ENCODE measurements at regions not wholly inside any gene's neighbourhood (a gene's known extent, or its start where the extent isn't known, plus 50 kb on each side); places are given as distances from the start of the nearest gene placed in this dataset.

GRCh38 chr1:116841569-116842344 lies 68.0 kb upstream of the PTGFRN start:
- TF ChIP-seq BHLHE40 (IDR thresholded peaks at IDR 0.05; ENCODE audit: borderline replicate concordance), result no peak
- TF ChIP-seq CTBP1 (IDR thresholded peaks at IDR 0.05; ENCODE audit: borderline replicate concordance), result no peak
- no peak for TF ChIP-seq NFRKB (IDR thresholded peaks at IDR 0.05)
- no peak for TF ChIP-seq FOXA1 (IDR thresholded peaks at IDR 0.05)
- no peak for TF ChIP-seq L3MBTL2 (conservative IDR thresholded peaks at IDR 0.05)
- TF ChIP-seq, protein P1, sequence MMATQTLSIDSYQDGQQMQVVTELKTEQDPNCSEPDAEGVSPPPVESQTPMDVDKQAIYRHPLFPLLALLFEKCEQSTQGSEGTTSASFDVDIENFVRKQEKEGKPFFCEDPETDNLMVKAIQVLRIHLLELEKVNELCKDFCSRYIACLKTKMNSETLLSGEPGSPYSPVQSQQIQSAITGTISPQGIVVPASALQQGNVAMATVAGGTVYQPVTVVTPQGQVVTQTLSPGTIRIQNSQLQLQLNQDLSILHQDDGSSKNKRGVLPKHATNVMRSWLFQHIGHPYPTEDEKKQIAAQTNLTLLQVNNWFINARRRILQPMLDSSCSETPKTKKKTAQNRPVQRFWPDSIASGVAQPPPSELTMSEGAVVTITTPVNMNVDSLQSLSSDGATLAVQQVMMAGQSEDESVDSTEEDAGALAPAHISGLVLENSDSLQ (IDR thresholded peaks at IDR 0.05), result peak; percentile 17; the same call in 1 of the 2 replicates
- no peak for TF ChIP-seq SUZ12 (IDR thresholded peaks at IDR 0.05)
- no peak for TF ChIP-seq ZNF384 (IDR thresholded peaks at IDR 0.05)
- TF ChIP-seq FOXM1 (IDR thresholded peaks at IDR 0.05; ENCODE audit: borderline replicate concordance), result no peak
- no peak for TF ChIP-seq HDGF (IDR thresholded peaks at IDR 0.05; ENCODE audit: borderline replicate concordance)
- no peak for TF ChIP-seq SP1 (IDR thresholded peaks at IDR 0.05)
- no peak for TF ChIP-seq ARNT (IDR thresholded peaks at IDR 0.05)

Data from HEK293T (cell line).